ENCODE measurements at regions not wholly inside any gene's neighbourhood (a gene's known extent, or its start where the extent isn't known, plus 50 kb on each side); places are given as distances from the start of the nearest gene placed in this dataset.

- TF ChIP-seq CTCF (IDR thresholded peaks at IDR 0.05 in 4 of 5, conservative IDR thresholded peaks at IDR 0.05 in 1 of 5) (no peak), POLR2A (IDR thresholded peaks at IDR 0.05) (no peak)
Observed at GRCh38 chr6:77025736-77026223, 437.5 kb downstream of the HTR1B start.

All from gastrocnemius medialis (tissue), 4 donors.